ENCODE measurements at regions not wholly inside any gene's neighbourhood (a gene's known extent, or its start where the extent isn't known, plus 50 kb on each side); places are given as distances from the start of the nearest gene placed in this dataset.
"Not testable (repeated sequence)": the region's sequence is repeated elsewhere in the genome, so short reads cannot be mapped to it uniquely, and the experiment has no call there.

- DNase-seq (ENCODE audit: extremely low read depth in 1 of 2, low read depth in 1 of 2): not testable (repeated sequence)
Measured at GRCh38 chr9:78172610-78173009, 63.3 kb upstream of the CEP78 start.

- no peak for DNase-seq (ENCODE audit: extremely low read depth in 1 of 2, low read depth in 1 of 2)
Measured at GRCh38 chr9:78171651-78172050, 64.2 kb upstream of the CEP78 start.

GRCh38 chr9:78169125-78169524, 66.8 kb upstream of the CEP78 start:
- no peak for DNase-seq (ENCODE audit: extremely low read depth in 1 of 2, low read depth in 1 of 2)

- DNase-seq (ENCODE audit: extremely low read depth in 1 of 2, low read depth in 1 of 2): no peak
Measured at GRCh38 chr9:78167356-78167755, 68.5 kb upstream of the CEP78 start.

- DNase-seq (ENCODE audit: extremely low read depth in 1 of 2, low read depth in 1 of 2): no peak
Measured at GRCh38 chr9:78163834-78164233, 72.0 kb upstream of the CEP78 start.

- DNase-seq (ENCODE audit: extremely low read depth in 1 of 2, low read depth in 1 of 2): no peak
Measured at GRCh38 chr9:78158286-78158685, 77.6 kb upstream of the CEP78 start.

- DNase-seq (ENCODE audit: extremely low read depth in 1 of 2, low read depth in 1 of 2): no peak
Measured at GRCh38 chr9:78150983-78151356, 84.9 kb upstream of the CEP78 start.

GRCh38 chr9:78150312-78150982, 85.4 kb upstream of the CEP78 start:
- DNase-seq (ENCODE audit: extremely low read depth in 1 of 2, low read depth in 1 of 2): no peak

- no peak for DNase-seq (ENCODE audit: extremely low read depth in 1 of 2, low read depth in 1 of 2)
Measured at GRCh38 chr9:78149702-78150291, 86.1 kb upstream of the CEP78 start.

GRCh38 chr9:78146241-78146640, 89.6 kb upstream of the CEP78 start:
- no peak for DNase-seq (ENCODE audit: extremely low read depth in 1 of 2, low read depth in 1 of 2)

- DNase-seq (ENCODE audit: extremely low read depth in 1 of 2, low read depth in 1 of 2): no peak
Measured at GRCh38 chr9:78144663-78145377, 91.1 kb upstream of the CEP78 start.

GRCh38 chr9:78144008-78144381, 91.9 kb upstream of the CEP78 start:
- no peak for DNase-seq (ENCODE audit: extremely low read depth in 1 of 2, low read depth in 1 of 2)

- no peak for DNase-seq (ENCODE audit: extremely low read depth in 1 of 2, low read depth in 1 of 2)
Measured at GRCh38 chr9:78143281-78144007, 92.4 kb upstream of the CEP78 start.

GRCh38 chr9:78142264-78142663, 93.6 kb upstream of the CEP78 start:
- not testable (repeated sequence) for DNase-seq (ENCODE audit: extremely low read depth in 1 of 2, low read depth in 1 of 2)

GRCh38 chr9:78133751-78134150, 102.1 kb upstream of the CEP78 start:
- DNase-seq (ENCODE audit: extremely low read depth in 1 of 2, low read depth in 1 of 2): peak in 1 of 2 donors; percentile 18

GRCh38 chr9:78132701-78133058, 101.1 kb upstream of the GNAQ start:
- DNase-seq (ENCODE audit: extremely low read depth in 1 of 2, low read depth in 1 of 2): no peak

GRCh38 chr9:78131969-78132700, 100.5 kb upstream of the GNAQ start:
- DNase-seq (ENCODE audit: extremely low read depth in 1 of 2, low read depth in 1 of 2): no peak

- no peak for DNase-seq (ENCODE audit: extremely low read depth in 1 of 2, low read depth in 1 of 2)
Measured at GRCh38 chr9:78130853-78131252, 99.2 kb upstream of the GNAQ start.

GRCh38 chr9:78130004-78130403, 98.4 kb upstream of the GNAQ start:
- no peak for DNase-seq (ENCODE audit: extremely low read depth in 1 of 2, low read depth in 1 of 2)

- no peak for DNase-seq (ENCODE audit: extremely low read depth in 1 of 2, low read depth in 1 of 2)
Measured at GRCh38 chr9:78127279-78128225, 95.9 kb upstream of the GNAQ start.
